Mammary epithelial cell (primary cell): ENCODE measurements at regions not wholly inside any gene's neighbourhood (a gene's known extent, or its start where the extent isn't known, plus 50 kb on each side); places are given as distances from the start of the nearest gene placed in this dataset.

Experiments
- EZH2 ChIP-seq: IDR thresholded peaks from 2 replicates; pipeline ENCODE4 v1.6.1; 2012; ENCODE audit warnings: low read length, inconsistent platforms, borderline replicate concordance
- TF ChIP-seq, protein P1 (sequence below), 2 donors: IDR thresholded peaks in 1 of 2; conservative IDR thresholded peaks in 1 of 2; 2 replicates each; pipeline ENCODE4 v1.5.1; 2011 to 2012; ENCODE audit warnings: inconsistent platforms in 2 of 2, low read length in 2 of 2, mild to moderate bottlenecking in 2 of 2, control low read depth in 1 of 2, low read depth in 1 of 2; ENCODE audit not compliant: insufficient read depth in 1 of 2; ENCODE audit errors: extremely low read depth in 1 of 2

- TF ChIP-seq, protein P1, sequence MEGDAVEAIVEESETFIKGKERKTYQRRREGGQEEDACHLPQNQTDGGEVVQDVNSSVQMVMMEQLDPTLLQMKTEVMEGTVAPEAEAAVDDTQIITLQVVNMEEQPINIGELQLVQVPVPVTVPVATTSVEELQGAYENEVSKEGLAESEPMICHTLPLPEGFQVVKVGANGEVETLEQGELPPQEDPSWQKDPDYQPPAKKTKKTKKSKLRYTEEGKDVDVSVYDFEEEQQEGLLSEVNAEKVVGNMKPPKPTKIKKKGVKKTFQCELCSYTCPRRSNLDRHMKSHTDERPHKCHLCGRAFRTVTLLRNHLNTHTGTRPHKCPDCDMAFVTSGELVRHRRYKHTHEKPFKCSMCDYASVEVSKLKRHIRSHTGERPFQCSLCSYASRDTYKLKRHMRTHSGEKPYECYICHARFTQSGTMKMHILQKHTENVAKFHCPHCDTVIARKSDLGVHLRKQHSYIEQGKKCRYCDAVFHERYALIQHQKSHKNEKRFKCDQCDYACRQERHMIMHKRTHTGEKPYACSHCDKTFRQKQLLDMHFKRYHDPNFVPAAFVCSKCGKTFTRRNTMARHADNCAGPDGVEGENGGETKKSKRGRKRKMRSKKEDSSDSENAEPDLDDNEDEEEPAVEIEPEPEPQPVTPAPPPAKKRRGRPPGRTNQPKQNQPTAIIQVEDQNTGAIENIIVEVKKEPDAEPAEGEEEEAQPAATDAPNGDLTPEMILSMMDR (conservative IDR thresholded peaks at IDR 0.05 in 1 of 2, IDR thresholded peaks at IDR 0.05 in 1 of 2; ENCODE audit: extremely low read depth in 1 of 2, insufficient read depth in 1 of 2, low read depth in 1 of 2, low read length in 2 of 2), result no peak
- no peak for TF ChIP-seq EZH2
These were observed 1360.4 kb upstream of the CRIM1 start for GRCh38 chr2:34995196-34995595.
